IMR-90 (cell line): ENCODE measurements at regions not wholly inside any gene's neighbourhood (a gene's known extent, or its start where the extent isn't known, plus 50 kb on each side); places are given as distances from the start of the nearest gene placed in this dataset.

ENCODE experiments used
- ATAC-seq: fragments of 200-7000 bp; cut with Tn5 transposase; 2 replicates; pipeline ENCODE4 v1.9.1; 2020; ENCODE audit warnings: low read depth, mild to moderate bottlenecking, moderate library complexity
- BruUV-seq: library from RNA; stranded (reverse); fragments of 400-500 nt; replicated peaks from 2 replicates; lab custom pipeline; 2021; lab: Mats Ljungman, UMichigan
- CTCF ChIA-PET: fragments of 300-600 bp; formaldehyde crosslinking; extraction: SDS; loops from one replicate; lab custom pipeline; 2021; ENCODE audit warnings: antibody characterized with exemption; lab: Yijun Ruan, JAX
- POLR2A ChIA-PET: fragments of 300-600 bp; sonication (Branson Sonifier 250); formaldehyde crosslinking; loops from one replicate; lab custom pipeline; 2022; ENCODE audit warnings: antibody characterized with exemption; ENCODE audit not compliant: unreplicated experiment; lab: Charles Lee
- DNase-seq: peaks from one replicate; pipeline ENCODE4 v3.0.0; 2013
- H2AFZ ChIP-seq: replicated peaks from 2 replicates; pipeline ENCODE3; 2013; ENCODE audit warnings: low read length, mild to moderate bottlenecking; ENCODE audit not compliant: poor library complexity
- H2AK5ac ChIP-seq: 2 replicates; pipeline ENCODE4 v1.6.1; 2013; ENCODE audit warnings: low read depth, low read length, inconsistent platforms
- H2AK9ac ChIP-seq: replicated peaks from 2 replicates; pipeline ENCODE3; 2013; ENCODE audit warnings: mild to moderate bottlenecking, low read depth, low read length, moderate library complexity; ENCODE audit not compliant: poor library complexity
- H2BK120ac ChIP-seq: 2 replicates; pipeline ENCODE4 v1.6.1; 2013; ENCODE audit warnings: low read depth, low read length, inconsistent platforms
- H2BK15ac ChIP-seq: 3 replicates; pipeline ENCODE4 v1.6.1; 2013; ENCODE audit warnings: low read depth, low read length, inconsistent platforms
- H2BK20ac ChIP-seq: 2 replicates; pipeline ENCODE4 v1.6.1; 2013; ENCODE audit warnings: low read depth, mild to moderate bottlenecking, inconsistent platforms, low read length, moderate library complexity
- H2BK5ac ChIP-seq: 2 replicates; pipeline ENCODE4 v1.6.1; 2013; ENCODE audit warnings: mild to moderate bottlenecking, low read depth, low read length, inconsistent platforms; ENCODE audit not compliant: poor library complexity, severe bottlenecking
- H3K14ac ChIP-seq: replicated peaks from 2 replicates; pipeline ENCODE4 v1.6.1; 2013; ENCODE audit warnings: low read depth, low read length, inconsistent platforms
- H3K18ac ChIP-seq: 2 replicates; pipeline ENCODE4 v1.6.1; 2013; ENCODE audit warnings: low read depth, low read length, control low read depth
- H3K23ac ChIP-seq: 2 replicates; pipeline ENCODE4 v1.6.1; 2013; ENCODE audit warnings: low read depth, low read length, inconsistent platforms
- H3K27ac ChIP-seq: 2 replicates; pipeline ENCODE4 v1.5.1; 2013; ENCODE audit warnings: mild to moderate bottlenecking, control low read depth, low read length; ENCODE audit not compliant: insufficient read depth
- H3K27me3 ChIP-seq: 2 replicates; pipeline ENCODE4 v1.6.1; 2013; ENCODE audit warnings: low read length; ENCODE audit not compliant: control insufficient read depth, insufficient read depth
- H3K36me3 ChIP-seq: 2 replicates; pipeline ENCODE4 v1.6.1; 2013; ENCODE audit warnings: low read length, mixed read lengths; ENCODE audit not compliant: control insufficient read depth, insufficient read depth
- H3K4ac ChIP-seq: 2 replicates; pipeline ENCODE4 v1.6.1; 2013; ENCODE audit warnings: low read depth, low read length, inconsistent platforms
- H3K4me1 ChIP-seq: 2 replicates; pipeline ENCODE4 v1.6.1; 2013; ENCODE audit warnings: low read length, mixed read lengths; ENCODE audit not compliant: control insufficient read depth, insufficient read depth
- H3K4me2 ChIP-seq: 2 replicates; pipeline ENCODE4 v1.6.1; 2013; ENCODE audit warnings: low read depth, mild to moderate bottlenecking, control low read depth, low read length, moderate library complexity
- H3K4me3 ChIP-seq: 2 replicates; pipeline ENCODE4 v1.5.1; 2013; ENCODE audit warnings: low read depth, mild to moderate bottlenecking, control low read depth, low read length, moderate library complexity; ENCODE audit not compliant: insufficient read depth
- H3K56ac ChIP-seq: 2 replicates; pipeline ENCODE4 v1.6.1; 2013; ENCODE audit warnings: low read length, inconsistent platforms; ENCODE audit not compliant: insufficient read depth; ENCODE audit errors: extremely low read depth
- H3K79me1 ChIP-seq, 2 experiments: 2 replicates each; pipeline ENCODE4 v1.6.1; 2013; ENCODE audit warnings: low read length in 2 of 2, inconsistent platforms in 1 of 2, low read depth in 1 of 2
- H3K9ac ChIP-seq: 2 replicates; pipeline ENCODE4 v1.6.1; 2013; ENCODE audit warnings: low read depth, low read length, control low read depth
- H3K9me1 ChIP-seq: 2 replicates; pipeline ENCODE4 v1.6.1; 2013; ENCODE audit warnings: low read length, inconsistent platforms; ENCODE audit not compliant: insufficient read depth
- H3K9me3 ChIP-seq: 2 replicates; pipeline ENCODE4 v1.6.1; 2013; ENCODE audit warnings: low read length; ENCODE audit not compliant: control insufficient read depth, insufficient read depth
- H4K20me1 ChIP-seq: 2 replicates; pipeline ENCODE4 v1.6.1; 2013; ENCODE audit warnings: low read length, inconsistent platforms; ENCODE audit not compliant: insufficient read depth
- H4K5ac ChIP-seq: 2 replicates; pipeline ENCODE4 v1.6.1; 2013; ENCODE audit warnings: mild to moderate bottlenecking, low read depth, low read length, control low read depth
- H4K8ac ChIP-seq, 2 experiments: 2 replicates each; pipeline ENCODE4 v1.6.1; 2013; ENCODE audit warnings: low read depth in 2 of 2, low read length in 2 of 2, control low read depth in 1 of 2, inconsistent platforms in 1 of 2
- H4K91ac ChIP-seq: 2 replicates; pipeline ENCODE4 v1.6.1; 2013; ENCODE audit warnings: low read depth, low read length, inconsistent platforms; ENCODE audit not compliant: insufficient read depth
- BHLHE40 ChIP-seq: fragments of 150-350 bp; IDR thresholded peaks from 2 replicates; pipeline ENCODE4 v1.6.1; 2016; ENCODE audit warnings: mild to moderate bottlenecking, low read depth, low read length
- CEBPB ChIP-seq: IDR thresholded peaks from 2 replicates; pipeline ENCODE4 v1.6.1; 2012; ENCODE audit warnings: low read depth, low read length, improper control_type of control experiment
- CHD1 ChIP-seq: IDR thresholded peaks from 2 replicates; pipeline ENCODE4 v1.6.1; 2012; ENCODE audit warnings: low read depth, low read length, improper control_type of control experiment
- CTCF ChIP-seq: conservative IDR thresholded peaks from 2 replicates; pipeline ENCODE4 v1.5.1; 2012; ENCODE audit warnings: mild to moderate bottlenecking, low read depth, low read length, improper control_type of control experiment
- ELK1 ChIP-seq: fragments of 150-350 bp; IDR thresholded peaks from 2 replicates; pipeline ENCODE4 v1.6.1; 2016; ENCODE audit warnings: low read depth, mild to moderate bottlenecking, low read length, moderate library complexity, borderline replicate concordance
- FOS ChIP-seq: fragments of 150-350 bp; IDR thresholded peaks from 2 replicates; pipeline ENCODE4 v1.6.1; 2016; ENCODE audit warnings: low read depth, low read length
- MAFK ChIP-seq: IDR thresholded peaks from 2 replicates; pipeline ENCODE4 v1.6.1; 2012; ENCODE audit warnings: low read depth, low read length, improper control_type of control experiment
- MAZ ChIP-seq: IDR thresholded peaks from 2 replicates; pipeline ENCODE4 v1.6.1; 2012; ENCODE audit warnings: low read depth, mild to moderate bottlenecking, low read length, improper control_type of control experiment, moderate library complexity, borderline replicate concordance
- MXI1 ChIP-seq: IDR thresholded peaks from 2 replicates; pipeline ENCODE4 v1.6.1; 2012; ENCODE audit warnings: low read depth, mild to moderate bottlenecking, low read length, moderate library complexity, borderline replicate concordance
- NFE2L2 ChIP-seq: fragments of 150-350 bp; IDR thresholded peaks from 2 replicates; pipeline ENCODE4 v1.6.1; 2016; ENCODE audit warnings: low read depth, mild to moderate bottlenecking, low read length
- POLR2A ChIP-seq: IDR thresholded peaks from 2 replicates; pipeline ENCODE4 v1.6.1; 2012; ENCODE audit warnings: mild to moderate bottlenecking, low read depth, low read length
- RAD21 ChIP-seq: IDR thresholded peaks from 2 replicates; pipeline ENCODE4 v1.6.1; 2012; ENCODE audit warnings: low read length, improper control_type of control experiment
- RCOR1 ChIP-seq: IDR thresholded peaks from 2 replicates; pipeline ENCODE4 v1.6.1; 2012; ENCODE audit warnings: mild to moderate bottlenecking, low read length, improper control_type of control experiment; ENCODE audit not compliant: insufficient replicate concordance
- RFX5 ChIP-seq: IDR thresholded peaks from 2 replicates; pipeline ENCODE4 v1.8.0; 2012; ENCODE audit warnings: low read depth, mild to moderate bottlenecking, low read length, moderate library complexity
- SMC3 ChIP-seq: fragments of 150-350 bp; IDR thresholded peaks from 2 replicates; pipeline ENCODE4 v1.6.1; 2016; ENCODE audit warnings: low read depth, mild to moderate bottlenecking, antibody characterized with exemption, low read length, moderate library complexity
- WGBS, 2 experiments: methylation state at CpG; one replicate each; pipeline versions ENCODE4 v1.1.5 to v1.1.7; 2013; ENCODE audit warnings: missing lambda C conversion rate in 2 of 2; ENCODE audit not compliant: insufficient read length in 1 of 2; ENCODE audit errors: extremely low coverage in 2 of 2; 5-methylcytosine and 5-hydroxymethylcytosine counted together
- dilution Hi-C: fragments of 300-500 bp; cut with HindIII; formaldehyde crosslinking; loops from one replicate; pipeline ENCODE4 v1.14.3; 2018; ENCODE audit warnings: low sequenced_read_pairs; ENCODE audit not compliant: unreplicated experiment
- in situ Hi-C: fragments of 300-500 bp; cut with MboI; formaldehyde crosslinking; loops from 3 replicates; pipeline ENCODE4 v1.14.3; 2019; ENCODE audit warnings: low sequenced_read_pairs, inconsistent platforms, mixed read lengths
- intact Hi-C: fragments of 100-400 bp; cut with micrococcal nuclease; formaldehyde crosslinking; loops from 2 replicates; pipeline ENCODE4 v1.10.0; 2022
- TF ChIP-seq, protein P1 (sequence below): fragments of 150-350 bp; IDR thresholded peaks from 2 replicates; pipeline ENCODE4 v1.6.1; 2017; ENCODE audit warnings: mild to moderate bottlenecking, antibody characterized with exemption, low read length, low read depth

GRCh38 chr15:77851086-77851485, 218.4 kb upstream of the LINGO1 start:
- H4K8ac ChIP-seq, result no peak overlapping the region
- no peak for DNase-seq
- no peaks in the 10 kb centered on the region for H3K79me1 ChIP-seq
- H2BK15ac ChIP-seq, result no peak overlapping the region
- no peak overlapping the region for H3K14ac ChIP-seq
- no peak overlapping the region for H2AK5ac ChIP-seq
- in situ Hi-C loops, result no loop called here
- no peak overlapping the region for H4K91ac ChIP-seq
- no peak for ATAC-seq
- no peak overlapping the region for H3K27ac ChIP-seq
- no peaks in the 10 kb centered on the region for H3K9me1 ChIP-seq
- H2BK20ac ChIP-seq, result no peak overlapping the region
- H3K4me1 ChIP-seq, result no peaks in the 10 kb centered on the region
- BruUV-seq, result no TSS peak
- no peak overlapping the region for H4K5ac ChIP-seq
- intact Hi-C loops, result no loop called here
- no peak overlapping the region for H2AFZ ChIP-seq
- H3K4ac ChIP-seq, result no peak overlapping the region
- H2AK9ac ChIP-seq, result no peak overlapping the region
- no peaks in the 10 kb centered on the region for H3K36me3 ChIP-seq
- no peak overlapping the region for H2BK5ac ChIP-seq
- dilution Hi-C loops, result no loop called here
- no peak overlapping the region for H2BK120ac ChIP-seq
- peaks cover 1% of the 10 kb centered on the region; the same call in 1 of the 2 replicates for H3K9me3 ChIP-seq
- no peaks in the 10 kb centered on the region for H4K20me1 ChIP-seq
- peaks cover 43% of the 10 kb centered on the region for H3K27me3 ChIP-seq
- H3K4me2 ChIP-seq, result no peak overlapping the region
- WGBS, 2 experiments, result no CpG with 5 or more reads among the region's 7 CpGs
- no peak overlapping the region for H3K56ac ChIP-seq
- TF ChIP-seq ELK1, result no peak
- no peak for TF ChIP-seq POLR2A
- no peak for TF ChIP-seq CEBPB
- TF ChIP-seq NFE2L2, result no peak
- no peak for TF ChIP-seq MAFK
- TF ChIP-seq FOS, result no peak
- TF ChIP-seq, protein P1, sequence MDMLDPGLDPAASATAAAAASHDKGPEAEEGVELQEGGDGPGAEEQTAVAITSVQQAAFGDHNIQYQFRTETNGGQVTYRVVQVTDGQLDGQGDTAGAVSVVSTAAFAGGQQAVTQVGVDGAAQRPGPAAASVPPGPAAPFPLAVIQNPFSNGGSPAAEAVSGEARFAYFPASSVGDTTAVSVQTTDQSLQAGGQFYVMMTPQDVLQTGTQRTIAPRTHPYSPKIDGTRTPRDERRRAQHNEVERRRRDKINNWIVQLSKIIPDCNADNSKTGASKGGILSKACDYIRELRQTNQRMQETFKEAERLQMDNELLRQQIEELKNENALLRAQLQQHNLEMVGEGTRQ, result no peak
- no peak for TF ChIP-seq SMC3
- no peak for TF ChIP-seq CTCF
- no peak for TF ChIP-seq RFX5
- TF ChIP-seq RAD21, result no peak
- no peak for TF ChIP-seq MAZ
- TF ChIP-seq BHLHE40, result no peak
- TF ChIP-seq CHD1, result no peak
- no peak for TF ChIP-seq RCOR1
- TF ChIP-seq MXI1, result no peak
- no peak overlapping the region for H3K9ac ChIP-seq
- no peak overlapping the region for H3K18ac ChIP-seq
- H3K4me3 ChIP-seq, result no peak overlapping the region
- H3K23ac ChIP-seq, result no peak overlapping the region
- CTCF ChIA-PET, result no interaction called here
- POLR2A ChIA-PET, result no interaction called here
